ENCODE measurements at regions not wholly inside any gene's neighbourhood (a gene's known extent, or its start where the extent isn't known, plus 50 kb on each side); places are given as distances from the start of the nearest gene placed in this dataset.

- no peak; a peak in 1 of 4 replicates for TF ChIP-seq REST (IDR thresholded peaks at IDR 0.05; ENCODE audit: borderline replicate concordance in 1 of 2, low read depth in 1 of 2, low read length in 2 of 2)
- no peak; the same call in 1 of the 2 replicates for TF ChIP-seq POGZ (CRISPR knock-in tag; IDR thresholded peaks at IDR 0.05)
- TF ChIP-seq RXRB (CRISPR knock-in tag; IDR thresholded peaks at IDR 0.05; ENCODE audit: borderline replicate concordance): no peak
- TF ChIP-seq HNRNPH1 (optimal IDR thresholded peaks at IDR 0.05; ENCODE audit: low read depth, low read length): peak; percentile 8
- 0 out of 2 replicates have a peak, but pooled peaks have one; percentile 54 for TF ChIP-seq ZSCAN30 (CRISPR knock-in tag; IDR thresholded peaks at IDR 0.05)
- TF ChIP-seq ZNF335 (CRISPR knock-in tag; IDR thresholded peaks at IDR 0.05): 0 out of 2 replicates have a peak, but pooled peaks have one; percentile 13
- no peak for TF ChIP-seq JDP2 (CRISPR knock-in tag; IDR thresholded peaks at IDR 0.05; ENCODE audit: borderline replicate concordance)
- TF ChIP-seq ZNF503 (CRISPR knock-in tag; IDR thresholded peaks at IDR 0.05): no peak
- TF ChIP-seq CBX2 (IDR thresholded peaks at IDR 0.05; ENCODE audit: low read depth, low read length): no peak
- TF ChIP-seq CBX2 (CRISPR knock-in tag; IDR thresholded peaks at IDR 0.05; ENCODE audit: low read depth): no peak
- TF ChIP-seq E2F5 (CRISPR knock-in tag; conservative IDR thresholded peaks at IDR 0.05): no peak
- TF ChIP-seq IRX3 (CRISPR knock-in tag; IDR thresholded peaks at IDR 0.05; ENCODE audit: borderline replicate concordance, low read depth): 0 out of 2 replicates have a peak, but pooled peaks have one; percentile 10
- TF ChIP-seq ZFY (CRISPR knock-in tag; IDR thresholded peaks at IDR 0.05): peak; percentile 87
- 0 out of 2 replicates have a peak, but pooled peaks have one; percentile 24 for TF ChIP-seq ZNF709 (CRISPR knock-in tag; IDR thresholded peaks at IDR 0.05)
- TF ChIP-seq ZNF44 (CRISPR knock-in tag; IDR thresholded peaks at IDR 0.05): no peak
- TF ChIP-seq ZNF703 (CRISPR knock-in tag; IDR thresholded peaks at IDR 0.05; ENCODE audit: borderline replicate concordance): no peak
- peak; percentile 46; the same call in 1 of the 2 replicates for TF ChIP-seq YEATS4 (CRISPR knock-in tag; IDR thresholded peaks at IDR 0.05; ENCODE audit: borderline replicate concordance)
- no peak for TF ChIP-seq PAX8 (CRISPR knock-in tag; IDR thresholded peaks at IDR 0.05; ENCODE audit: borderline replicate concordance)
- no peak for TF ChIP-seq NFYB (CRISPR knock-in tag; IDR thresholded peaks at IDR 0.05)
- no peak; the same call in 1 of the 2 replicates for TF ChIP-seq ZNF501 (CRISPR knock-in tag; IDR thresholded peaks at IDR 0.05)
- TF ChIP-seq ZNF18 (CRISPR knock-in tag; IDR thresholded peaks at IDR 0.05; ENCODE audit: insufficient replicate concordance): peak; percentile 97
Measured at GRCh38 chr3:177358977-177359592, 161.8 kb upstream of the TBL1XR1 start (continued).
